Endometrial microvascular endothelial cells (primary cell): ENCODE measurements at regions not wholly inside any gene's neighbourhood (a gene's known extent, or its start where the extent isn't known, plus 50 kb on each side); places are given as distances from the start of the nearest gene placed in this dataset.

Experiments
- in situ Hi-C: cut with HindIII; loops from 2 replicates; pipeline ENCODE4 v1.10.0; 2017; ENCODE audit warnings: low sequenced_read_pairs, low pct_unique_long_range_greater_than_20kb; ENCODE audit errors: inconsistent ontology term

- in situ Hi-C loops, result no loop called here
Measured at GRCh38 chr16:65688301-65688700, 566.4 kb upstream of the CDH11 start.

GRCh38 chr16:65684230-65684629 lies 562.4 kb upstream of the CDH11 start:
- in situ Hi-C loops, result no loop called here

- in situ Hi-C loops, result no loop called here
Measured at GRCh38 chr16:65681406-65681805, 559.5 kb upstream of the CDH11 start.

- in situ Hi-C loops, result no loop called here
Measured at GRCh38 chr16:65679785-65680184, 557.9 kb upstream of the CDH11 start.

GRCh38 chr16:65675161-65675560 lies 553.3 kb upstream of the CDH11 start:
- in situ Hi-C loops, result no loop called here

GRCh38 chr16:65672960-65673359 lies 551.1 kb upstream of the CDH11 start:
- in situ Hi-C loops, result no loop called here

- in situ Hi-C loops, result no loop called here
Measured at GRCh38 chr16:65671071-65671470, 549.2 kb upstream of the CDH11 start.

GRCh38 chr16:65668064-65668595 lies 546.3 kb upstream of the CDH11 start:
- in situ Hi-C loops, result no loop called here

- in situ Hi-C loops, result no loop called here
Measured at GRCh38 chr16:65667011-65667578, 545.2 kb upstream of the CDH11 start.

GRCh38 chr16:65666132-65666941 lies 544.5 kb upstream of the CDH11 start:
- in situ Hi-C loops, result no loop called here

- in situ Hi-C loops, result no loop called here
Measured at GRCh38 chr16:65665586-65665985, 543.7 kb upstream of the CDH11 start.

GRCh38 chr16:65663774-65664173 lies 541.9 kb upstream of the CDH11 start:
- in situ Hi-C loops, result no loop called here

- in situ Hi-C loops, result no loop called here
Measured at GRCh38 chr16:65662256-65662655, 540.4 kb upstream of the CDH11 start.

- in situ Hi-C loops, result no loop called here
Measured at GRCh38 chr16:65661558-65661957, 539.7 kb upstream of the CDH11 start.

- in situ Hi-C loops, result no loop called here
Measured at GRCh38 chr16:65660390-65660789, 538.5 kb upstream of the CDH11 start.

- in situ Hi-C loops, result no loop called here
Measured at GRCh38 chr16:65659758-65660157, 537.9 kb upstream of the CDH11 start.

GRCh38 chr16:65658787-65659220 lies 536.9 kb upstream of the CDH11 start:
- in situ Hi-C loops, result no loop called here

GRCh38 chr16:65658349-65658748 lies 536.5 kb upstream of the CDH11 start:
- in situ Hi-C loops, result no loop called here

GRCh38 chr16:65657556-65657955 lies 535.7 kb upstream of the CDH11 start:
- in situ Hi-C loops, result no loop called here

- in situ Hi-C loops, result no loop called here
Measured at GRCh38 chr16:65657071-65657494, 535.2 kb upstream of the CDH11 start.
